ENCODE measurements at regions not wholly inside any gene's neighbourhood (a gene's known extent, or its start where the extent isn't known, plus 50 kb on each side); places are given as distances from the start of the nearest gene placed in this dataset.

DNA sequence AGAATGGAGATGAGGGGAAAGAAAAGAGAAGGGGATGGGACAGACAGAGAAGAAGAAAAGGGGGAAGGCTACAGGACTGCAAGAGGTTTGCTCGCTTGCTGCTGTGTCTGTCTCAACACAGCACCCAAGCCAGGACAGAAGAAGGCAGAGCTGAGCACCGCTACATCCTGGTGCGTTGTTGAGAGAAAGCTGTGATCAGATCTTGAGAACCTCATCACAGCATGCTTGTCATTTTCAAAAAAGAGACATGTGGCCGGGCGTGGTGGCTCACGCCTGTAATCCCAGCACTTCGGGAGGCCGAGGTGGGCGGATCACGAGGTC is 110.9 kb downstream of the NXNL2 start:
- BruUV-seq (replicated peaks), result no TSS peak
- no peak for FAIRE-seq
- H3K27me3 ChIP-seq (ENCODE audit: control insufficient read depth in 1 of 2, insufficient read depth in 2 of 2, low read length in 2 of 2), result peaks cover 0 to 3% of the 10 kb centered on the region in 2 experiments; a peak in 1 of 5 replicates

More for the DNA sequence above, 110.9 kb downstream of the NXNL2 start:
- Histone ChIP-seq H3K79me2 (ENCODE audit: insufficient read depth, low read length) (no peaks in the 10 kb centered on the region), H3K9ac (ENCODE audit: insufficient read depth, low read depth, low read length) (no peak overlapping the region), H3K9me3 (ENCODE audit: low read length) (no peaks in the 10 kb centered on the region), H3K4me3 (replicated peaks in 1 of 3; ENCODE audit: insufficient read depth in 1 of 3, low read depth in 2 of 3, low read length in 3 of 3) (no peak overlapping the region), H3K27ac (ENCODE audit: extremely low read length, insufficient read depth, low read length) (no peak overlapping the region), H3K4me1 (ENCODE audit: insufficient read depth, low read length) (no peaks in the 10 kb centered on the region), H3K4me2 (ENCODE audit: low read depth, low read length) (no peak overlapping the region), H4K20me1 (ENCODE audit: insufficient read depth, low read length) (no peaks in the 10 kb centered on the region), H3K36me3 (replicated peaks in 1 of 2; ENCODE audit: control insufficient read depth in 1 of 2, insufficient read depth in 2 of 2, low read length in 2 of 2) (no peaks in the 10 kb centered on the region), H2AFZ (ENCODE audit: low read length) (no peak overlapping the region)
- intact Hi-C loops (cut with micrococcal nuclease; ENCODE audit: unreplicated experiment), result no loop called here
- DNase-seq (ENCODE audit: low spot score) (no peak), ATAC-seq (no peak)
- ChIA-PET CTCF (ENCODE audit: low intra/inter-chr PET ratio, low total read pairs) (no interaction called here), POLR2A (no interaction called here)
- 54% methylated on average over 7 of the region's 10 CpGs for WGBS (ENCODE audit: low lambda C conversion rate)
- TF ChIP-seq ZMYM3 (CRISPR knock-in tag; IDR thresholded peaks at IDR 0.05) (no peak), HOXD1 (CRISPR knock-in tag; IDR thresholded peaks at IDR 0.05) (no peak), SKI (IDR thresholded peaks at IDR 0.05; ENCODE audit: partially characterized antibody) (no peak), ARHGAP35 (CRISPR knock-in tag; IDR thresholded peaks at IDR 0.05; ENCODE audit: borderline replicate concordance) (no peak), BORCS8-MEF2B (CRISPR knock-in tag; IDR thresholded peaks at IDR 0.05) (no peak), ZNF282 (IDR thresholded peaks at IDR 0.05; ENCODE audit: partially characterized antibody) (no peak), BRCA1 (CRISPR knock-in tag; IDR thresholded peaks at IDR 0.05) (no peak), ZNF501 (CRISPR knock-in tag; IDR thresholded peaks at IDR 0.05) (no peak), FOXM1 (CRISPR knock-in tag; IDR thresholded peaks at IDR 0.05) (no peak), MIER2 (CRISPR knock-in tag; IDR thresholded peaks at IDR 0.05) (no peak), CCDC6 (CRISPR knock-in tag; IDR thresholded peaks at IDR 0.05) (no peak), ZNF138 (CRISPR knock-in tag; IDR thresholded peaks at IDR 0.05; ENCODE audit: low read depth) (no peak), CEBPB (IDR thresholded peaks at IDR 0.05; ENCODE audit: borderline replicate concordance, low read depth, low read length) (no peak), ZEB1 (IDR thresholded peaks at IDR 0.05; ENCODE audit: insufficient replicate concordance, low read depth) (no peak), SMAD3 (CRISPR knock-in tag; IDR thresholded peaks at IDR 0.05) (no peak), DNMT1 (CRISPR knock-in tag; IDR thresholded peaks at IDR 0.05) (no peak)
- TF ChIP-seq, protein P1, sequence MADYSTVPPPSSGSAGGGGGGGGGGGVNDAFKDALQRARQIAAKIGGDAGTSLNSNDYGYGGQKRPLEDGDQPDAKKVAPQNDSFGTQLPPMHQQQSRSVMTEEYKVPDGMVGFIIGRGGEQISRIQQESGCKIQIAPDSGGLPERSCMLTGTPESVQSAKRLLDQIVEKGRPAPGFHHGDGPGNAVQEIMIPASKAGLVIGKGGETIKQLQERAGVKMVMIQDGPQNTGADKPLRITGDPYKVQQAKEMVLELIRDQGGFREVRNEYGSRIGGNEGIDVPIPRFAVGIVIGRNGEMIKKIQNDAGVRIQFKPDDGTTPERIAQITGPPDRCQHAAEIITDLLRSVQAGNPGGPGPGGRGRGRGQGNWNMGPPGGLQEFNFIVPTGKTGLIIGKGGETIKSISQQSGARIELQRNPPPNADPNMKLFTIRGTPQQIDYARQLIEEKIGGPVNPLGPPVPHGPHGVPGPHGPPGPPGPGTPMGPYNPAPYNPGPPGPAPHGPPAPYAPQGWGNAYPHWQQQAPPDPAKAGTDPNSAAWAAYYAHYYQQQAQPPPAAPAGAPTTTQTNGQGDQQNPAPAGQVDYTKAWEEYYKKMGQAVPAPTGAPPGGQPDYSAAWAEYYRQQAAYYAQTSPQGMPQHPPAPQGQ (CRISPR knock-in tag; IDR thresholded peaks at IDR 0.05; ENCODE audit: borderline replicate concordance), result no peak
- TF ChIP-seq, protein P2, sequence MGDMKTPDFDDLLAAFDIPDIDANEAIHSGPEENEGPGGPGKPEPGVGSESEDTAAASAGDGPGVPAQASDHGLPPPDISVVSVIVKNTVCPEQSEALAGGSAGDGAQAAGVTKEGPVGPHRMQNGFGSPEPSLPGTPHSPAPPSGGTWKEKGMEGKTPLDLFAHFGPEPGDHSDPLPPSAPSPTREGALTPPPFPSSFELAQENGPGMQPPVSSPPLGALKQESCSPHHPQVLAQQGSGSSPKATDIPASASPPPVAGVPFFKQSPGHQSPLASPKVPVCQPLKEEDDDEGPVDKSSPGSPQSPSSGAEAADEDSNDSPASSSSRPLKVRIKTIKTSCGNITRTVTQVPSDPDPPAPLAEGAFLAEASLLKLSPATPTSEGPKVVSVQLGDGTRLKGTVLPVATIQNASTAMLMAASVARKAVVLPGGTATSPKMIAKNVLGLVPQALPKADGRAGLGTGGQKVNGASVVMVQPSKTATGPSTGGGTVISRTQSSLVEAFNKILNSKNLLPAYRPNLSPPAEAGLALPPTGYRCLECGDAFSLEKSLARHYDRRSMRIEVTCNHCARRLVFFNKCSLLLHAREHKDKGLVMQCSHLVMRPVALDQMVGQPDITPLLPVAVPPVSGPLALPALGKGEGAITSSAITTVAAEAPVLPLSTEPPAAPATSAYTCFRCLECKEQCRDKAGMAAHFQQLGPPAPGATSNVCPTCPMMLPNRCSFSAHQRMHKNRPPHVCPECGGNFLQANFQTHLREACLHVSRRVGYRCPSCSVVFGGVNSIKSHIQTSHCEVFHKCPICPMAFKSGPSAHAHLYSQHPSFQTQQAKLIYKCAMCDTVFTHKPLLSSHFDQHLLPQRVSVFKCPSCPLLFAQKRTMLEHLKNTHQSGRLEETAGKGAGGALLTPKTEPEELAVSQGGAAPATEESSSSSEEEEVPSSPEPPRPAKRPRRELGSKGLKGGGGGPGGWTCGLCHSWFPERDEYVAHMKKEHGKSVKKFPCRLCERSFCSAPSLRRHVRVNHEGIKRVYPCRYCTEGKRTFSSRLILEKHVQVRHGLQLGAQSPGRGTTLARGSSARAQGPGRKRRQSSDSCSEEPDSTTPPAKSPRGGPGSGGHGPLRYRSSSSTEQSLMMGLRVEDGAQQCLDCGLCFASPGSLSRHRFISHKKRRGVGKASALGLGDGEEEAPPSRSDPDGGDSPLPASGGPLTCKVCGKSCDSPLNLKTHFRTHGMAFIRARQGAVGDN (CRISPR knock-in tag; IDR thresholded peaks at IDR 0.05), result no peak
- TF ChIP-seq, protein P3, sequence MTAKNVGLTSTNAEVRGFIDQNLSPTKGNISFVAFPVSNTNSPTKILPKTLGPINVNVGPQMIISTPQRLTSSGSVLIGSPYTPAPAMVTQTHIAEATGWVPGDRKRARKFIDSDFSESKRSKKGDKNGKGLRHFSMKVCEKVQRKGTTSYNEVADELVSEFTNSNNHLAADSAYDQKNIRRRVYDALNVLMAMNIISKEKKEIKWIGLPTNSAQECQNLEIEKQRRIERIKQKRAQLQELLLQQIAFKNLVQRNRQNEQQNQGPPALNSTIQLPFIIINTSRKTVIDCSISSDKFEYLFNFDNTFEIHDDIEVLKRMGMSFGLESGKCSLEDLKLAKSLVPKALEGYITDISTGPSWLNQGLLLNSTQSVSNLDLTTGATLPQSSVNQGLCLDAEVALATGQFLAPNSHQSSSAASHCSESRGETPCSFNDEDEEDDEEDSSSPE (CRISPR knock-in tag; IDR thresholded peaks at IDR 0.05), result no peak
- TF ChIP-seq, protein P4, sequence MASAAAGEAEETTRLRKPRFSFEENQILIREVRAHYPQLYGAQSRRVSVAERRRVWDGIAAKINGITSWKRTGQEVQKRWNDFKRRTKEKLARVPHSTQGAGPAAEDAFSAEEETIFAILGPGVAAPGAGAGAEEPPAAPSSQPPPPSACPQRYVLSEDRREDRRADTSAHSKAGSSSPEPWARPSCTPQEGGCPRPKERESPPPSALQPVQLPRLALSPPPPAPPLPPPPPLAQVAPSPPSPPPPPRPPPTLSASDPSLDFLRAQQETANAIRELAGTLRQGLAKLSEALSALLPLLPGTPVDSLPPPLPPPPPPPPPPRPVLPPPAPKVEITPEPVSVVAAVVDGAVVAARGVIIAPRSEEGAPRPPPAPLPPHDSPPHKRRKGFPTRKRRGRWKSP (CRISPR knock-in tag; IDR thresholded peaks at IDR 0.05), result no peak
- in situ Hi-C loops (cut with HindIII; ENCODE audit: extremely low pct_ligation_motif_present, low pct_unique_long_range_greater_than_20kb), result no loop called here
